Head of caudate nucleus (tissue), 42 donors: ENCODE measurements at regions not wholly inside any gene's neighbourhood (a gene's known extent, or its start where the extent isn't known, plus 50 kb on each side); places are given as distances from the start of the nearest gene placed in this dataset.
"Not testable (repeated sequence)": the region's sequence is repeated elsewhere in the genome, so short reads cannot be mapped to it uniquely, and the experiment has no call there.

ENCODE experiments used
- DNase-seq, 42 donors: peaks; one replicate each; pipeline versions ENCODE4 v3.0.0 to v3.0.0-alpha.2; 2020 to 2021; ENCODE audit warnings: mixed read lengths in 7 of 42
- intact Hi-C: fragments of 100-400 bp; cut with DNase I; formaldehyde crosslinking; loops from one replicate; pipeline ENCODE4 v1.15.0; 2022

- DNase-seq, result no peak
- intact Hi-C loops, result no loop called here
Measured at GRCh38 chr6:793261-793660, 100.3 kb upstream of the EXOC2 start.

GRCh38 chr6:792662-793061 is 99.7 kb upstream of the EXOC2 start:
- DNase-seq, result no peak
- intact Hi-C loops, result no loop called here

GRCh38 chr6:788058-788457 is 95.1 kb upstream of the EXOC2 start:
- intact Hi-C loops, result no loop called here

GRCh38 chr6:786946-787763 is 94.2 kb upstream of the EXOC2 start:
- intact Hi-C loops, result no loop called here

More at GRCh38 chr6:788058-788457, 95.1 kb upstream of the EXOC2 start:
- no peak for DNase-seq

GRCh38 chr6:783966-784735 is 91.2 kb upstream of the EXOC2 start:
- DNase-seq, result no peak
- intact Hi-C loops, result no loop called here

More at GRCh38 chr6:786946-787763, 94.2 kb upstream of the EXOC2 start:
- DNase-seq, result no peak

GRCh38 chr6:782141-782540 is 89.2 kb upstream of the EXOC2 start:
- intact Hi-C loops, result no loop called here
- no peak for DNase-seq

GRCh38 chr6:781350-781961 is 88.5 kb upstream of the EXOC2 start:
- intact Hi-C loops, result no loop called here
- DNase-seq, result no peak

GRCh38 chr6:780706-781105 is 87.8 kb upstream of the EXOC2 start:
- DNase-seq, result no peak
- intact Hi-C loops, result no loop called here

- DNase-seq, result no peak
- intact Hi-C loops, result no loop called here
Measured at GRCh38 chr6:776951-777350, 84.0 kb upstream of the EXOC2 start.

- no peak for DNase-seq
- intact Hi-C loops, result no loop called here
Measured at GRCh38 chr6:776528-776931, 83.6 kb upstream of the EXOC2 start.

- intact Hi-C loops, result no loop called here
- DNase-seq, result no peak
Measured at GRCh38 chr6:775863-776262, 82.9 kb upstream of the EXOC2 start.

- DNase-seq, intact Hi-C loops: not testable (repeated sequence)
Measured at GRCh38 chr6:771683-772082, 78.7 kb upstream of the EXOC2 start.

GRCh38 chr6:767755-768512 is 75.0 kb upstream of the EXOC2 start:
- DNase-seq, result no peak
- intact Hi-C loops, result no loop called here

- no peak for DNase-seq
Measured at GRCh38 chr6:766625-767024, 73.7 kb upstream of the EXOC2 start.

GRCh38 chr6:761997-762396 is 69.1 kb upstream of the EXOC2 start:
- intact Hi-C loops, result no loop called here
- no peak for DNase-seq

More at GRCh38 chr6:766625-767024, 73.7 kb upstream of the EXOC2 start:
- intact Hi-C loops, result no loop called here

- DNase-seq, result no peak
- intact Hi-C loops, result no loop called here
Measured at GRCh38 chr6:760982-761955, 68.3 kb upstream of the EXOC2 start.

GRCh38 chr6:759729-760128 is 66.8 kb upstream of the EXOC2 start:
- no peak for DNase-seq
- intact Hi-C loops, result no loop called here

- intact Hi-C loops, result no loop called here
- no peak for DNase-seq
Measured at GRCh38 chr6:756224-756623, 63.3 kb upstream of the EXOC2 start.
